ENCODE measurements at regions not wholly inside any gene's neighbourhood (a gene's known extent, or its start where the extent isn't known, plus 50 kb on each side); places are given as distances from the start of the nearest gene placed in this dataset.
"Not testable (repeated sequence)": the region's sequence is repeated elsewhere in the genome, so short reads cannot be mapped to it uniquely, and the experiment has no call there.

- DNase-seq (ENCODE audit: low read depth in 2 of 2): no peak
Measured at GRCh38 chr1:91098299-91098906, 76.6 kb upstream of the ZNF644 start.

DNA sequence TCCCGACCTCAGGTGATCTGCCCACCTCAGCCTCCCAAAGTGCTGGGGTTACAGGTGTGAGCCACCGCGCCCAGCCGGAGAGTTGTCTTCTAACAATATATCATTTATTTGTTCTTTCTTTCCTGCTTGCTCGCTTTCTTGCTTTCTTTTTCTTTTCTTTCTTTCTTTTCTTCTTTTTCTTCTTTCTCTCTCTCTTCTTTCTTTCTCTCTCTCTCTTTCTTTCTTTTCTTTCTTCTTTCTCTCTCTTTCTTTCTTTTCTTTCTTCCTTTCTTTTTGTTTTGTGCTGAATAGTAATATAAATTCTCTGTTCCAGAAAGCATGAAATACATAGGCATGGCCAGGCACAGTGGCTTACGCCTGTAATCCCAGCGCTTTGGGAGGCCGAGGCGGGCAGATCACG lies 73.5 kb upstream of the ZNF644 start:
- not testable (repeated sequence) for DNase-seq (ENCODE audit: low read depth in 2 of 2)

DNA sequence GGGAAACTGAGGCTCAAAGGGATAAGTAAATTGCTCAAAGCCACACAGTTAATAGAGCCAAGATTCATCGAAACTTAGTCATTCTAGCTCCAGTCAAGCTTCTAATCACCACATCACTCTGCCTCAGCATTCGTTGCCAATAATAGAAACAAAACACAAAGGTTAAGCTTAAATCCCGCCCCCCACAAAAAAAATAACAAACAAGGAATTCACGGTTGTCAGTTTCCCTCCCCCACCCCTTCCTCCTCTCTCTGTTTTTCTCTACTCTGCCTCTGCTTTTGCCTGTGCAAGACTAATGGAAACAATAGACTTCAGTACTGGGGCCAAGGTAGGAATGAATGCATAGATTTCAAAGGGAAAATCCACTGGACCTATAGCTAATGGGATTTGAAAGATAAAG lies 70.7 kb upstream of the ZNF644 start:
- DNase-seq (ENCODE audit: low read depth in 2 of 2): no peak

GRCh38 chr1:91091812-91092211 lies 70.0 kb upstream of the ZNF644 start:
- no peak for DNase-seq (ENCODE audit: low read depth in 2 of 2)

- no peak for DNase-seq (ENCODE audit: low read depth in 2 of 2)
Measured at GRCh38 chr1:91080650-91081049, 58.8 kb upstream of the ZNF644 start.

DNA sequence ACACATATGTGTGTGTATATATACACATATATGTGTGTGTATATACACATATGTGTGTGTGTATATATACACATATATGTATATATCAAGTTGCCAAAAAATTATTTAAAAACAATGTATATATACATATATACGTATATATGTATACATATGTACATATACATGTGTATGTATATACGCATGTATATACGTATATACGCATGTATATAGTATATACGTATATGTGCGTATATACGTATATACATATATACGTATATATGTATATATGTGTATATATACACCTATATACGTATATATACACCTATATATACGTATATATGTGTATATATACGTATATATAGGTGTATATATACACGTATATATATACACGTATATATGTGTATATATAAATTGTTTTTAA lies 57.0 kb upstream of the ZNF644 start:
- DNase-seq (ENCODE audit: low read depth in 2 of 2): no peak

DNA sequence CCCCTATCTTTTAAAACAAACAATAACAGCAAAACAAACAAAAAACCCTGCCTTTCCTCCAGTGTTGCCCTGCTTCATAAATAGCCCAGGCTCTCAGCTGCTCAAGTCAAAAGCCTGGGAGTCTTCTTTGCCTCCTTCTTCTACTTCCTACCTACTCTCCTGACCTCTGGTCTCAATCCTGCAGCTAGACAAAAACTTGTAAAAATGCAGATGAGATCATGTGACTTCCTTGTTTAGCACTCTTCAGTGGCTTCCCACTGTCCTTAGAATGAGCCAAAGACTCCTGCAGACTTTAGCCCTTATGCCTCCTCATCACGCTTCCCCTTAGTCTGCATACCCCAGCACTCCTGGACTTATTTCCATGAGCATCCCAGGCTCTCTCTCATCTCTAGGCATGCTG lies 55.0 kb upstream of the ZNF644 start:
- DNase-seq (ENCODE audit: low read depth in 2 of 2): no peak

- no peak for DNase-seq (ENCODE audit: low read depth in 2 of 2)
Measured at GRCh38 chr1:91075233-91076135, 53.6 kb upstream of the ZNF644 start.

DNA sequence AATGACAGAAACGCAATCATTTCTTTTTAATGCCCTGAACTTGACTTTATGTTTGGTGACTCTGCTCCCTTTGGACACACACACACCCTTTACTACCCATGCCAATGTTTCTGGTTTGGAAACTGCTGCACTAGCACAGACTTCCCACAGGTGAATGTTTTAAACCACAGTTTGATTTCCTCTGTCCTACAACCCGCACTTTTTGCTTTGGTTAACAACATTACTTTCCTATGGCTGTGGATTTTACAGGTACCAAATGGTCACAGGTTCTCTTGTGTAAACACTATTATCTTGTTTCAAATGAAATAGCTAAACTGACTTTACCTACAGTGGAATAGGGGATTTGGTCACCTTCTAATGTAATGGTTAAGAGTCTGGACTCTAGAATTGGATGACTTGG lies 51.5 kb upstream of the ZNF644 start:
- no peak for DNase-seq (ENCODE audit: low read depth in 2 of 2)

GRCh38 chr1:91071838-91072237 lies 50.0 kb upstream of the ZNF644 start:
- DNase-seq (ENCODE audit: low read depth in 2 of 2): no peak

Data from activated CD4-positive, alpha-beta T cell treated with anti-CD3 and anti-CD28 coated beads for 24 hours (primary cell).